ENCODE measurements at regions not wholly inside any gene's neighbourhood (a gene's known extent, or its start where the extent isn't known, plus 50 kb on each side); places are given as distances from the start of the nearest gene placed in this dataset.
"Not testable (repeated sequence)": the region's sequence is repeated elsewhere in the genome, so short reads cannot be mapped to it uniquely, and the experiment has no call there.

GRCh38 chr12:8282181-8282580 lies 54.8 kb upstream of the FAM90A1 start:
- not testable (repeated sequence) for DNase-seq (ENCODE audit: low spot score)

GRCh38 chr12:8285681-8286080 lies 58.3 kb upstream of the FAM90A1 start:
- DNase-seq (ENCODE audit: low spot score): not testable (repeated sequence)

- not testable (repeated sequence) for DNase-seq (ENCODE audit: low spot score)
Observed at GRCh38 chr12:8291764-8292163, 64.3 kb upstream of the FAM90A1 start.

GRCh38 chr12:8294662-8295061 lies 67.2 kb upstream of the FAM90A1 start:
- DNase-seq (ENCODE audit: low spot score): not testable (repeated sequence)

- not testable (repeated sequence) for DNase-seq (ENCODE audit: low spot score)
Observed at GRCh38 chr12:8308611-8309010, 81.2 kb upstream of the FAM90A1 start.

- DNase-seq (ENCODE audit: low spot score): not testable (repeated sequence)
Observed at GRCh38 chr12:8315997-8316396, 88.6 kb upstream of the FAM90A1 start.

GRCh38 chr12:8317675-8318074 lies 90.3 kb upstream of the FAM90A1 start:
- DNase-seq (ENCODE audit: low spot score): not testable (repeated sequence)

GRCh38 chr12:8320251-8320730 lies 92.9 kb upstream of the FAM90A1 start:
- DNase-seq (ENCODE audit: low spot score): not testable (repeated sequence)

- not testable (repeated sequence) for DNase-seq (ENCODE audit: low spot score)
Observed at GRCh38 chr12:8320791-8321370, 93.5 kb upstream of the FAM90A1 start.

GRCh38 chr12:8325145-8325839 lies 97.9 kb upstream of the FAM90A1 start:
- not testable (repeated sequence) for DNase-seq (ENCODE audit: low spot score)

GRCh38 chr12:8328835-8329234 lies 101.4 kb upstream of the FAM90A1 start:
- DNase-seq (ENCODE audit: low spot score): not testable (repeated sequence)

- DNase-seq (ENCODE audit: low spot score): not testable (repeated sequence)
Observed at GRCh38 chr12:8332373-8332772, 105.0 kb upstream of the FAM90A1 start.

GRCh38 chr12:8351073-8351472 lies 104.7 kb upstream of the CLEC6A start:
- not testable (repeated sequence) for DNase-seq (ENCODE audit: low spot score)

GRCh38 chr12:8354741-8355140 lies 101.0 kb upstream of the CLEC6A start:
- not testable (repeated sequence) for DNase-seq (ENCODE audit: low spot score)

GRCh38 chr12:8355531-8355930 lies 100.2 kb upstream of the CLEC6A start:
- not testable (repeated sequence) for DNase-seq (ENCODE audit: low spot score)

- not testable (repeated sequence) for DNase-seq (ENCODE audit: low spot score)
Observed at GRCh38 chr12:8373744-8374143, 82.0 kb upstream of the CLEC6A start.

- DNase-seq (ENCODE audit: low spot score): not testable (repeated sequence)
Observed at GRCh38 chr12:8375122-8375521, 80.6 kb upstream of the CLEC6A start.

- DNase-seq (ENCODE audit: low spot score): not testable (repeated sequence)
Observed at GRCh38 chr12:8377756-8378155, 78.0 kb upstream of the CLEC6A start.

- DNase-seq (ENCODE audit: low spot score): not testable (repeated sequence)
Observed at GRCh38 chr12:8382556-8382955, 73.2 kb upstream of the CLEC6A start.

- not testable (repeated sequence) for DNase-seq (ENCODE audit: low spot score)
Observed at GRCh38 chr12:8384686-8385085, 71.1 kb upstream of the CLEC6A start.

- DNase-seq (ENCODE audit: low spot score): not testable (repeated sequence)
Observed at GRCh38 chr12:8385431-8385830, 70.3 kb upstream of the CLEC6A start.

- not testable (repeated sequence) for DNase-seq (ENCODE audit: low spot score)
Observed at GRCh38 chr12:8386661-8387060, 69.1 kb upstream of the CLEC6A start.

- not testable (repeated sequence) for DNase-seq (ENCODE audit: low spot score)
Observed at GRCh38 chr12:8389296-8389695, 66.5 kb upstream of the CLEC6A start.

Data from SK-N-DZ (cell line).